Kidney (tissue), 13 donors: ENCODE measurements at regions not wholly inside any gene's neighbourhood (a gene's known extent, or its start where the extent isn't known, plus 50 kb on each side); places are given as distances from the start of the nearest gene placed in this dataset.

ENCODE experiments used
- DNase-seq, 5 donors: peaks; one replicate each; pipeline ENCODE4 v3.0.0-alpha.2; 2013 to 2020
- FAIRE-seq: peaks from 2 replicates; lab custom pipeline; 2012; peaks lifted over from hg19 to GRCh38; lab: Jason Lieb, UNC
- H3K27ac ChIP-seq, 2 donors: one replicate each; pipeline ENCODE4 v1.7.0; 2013; ENCODE audit warnings: low read depth in 2 of 2, low read length in 2 of 2, inconsistent platforms in 1 of 2
- H3K27me3 ChIP-seq: one replicate; pipeline ENCODE4 v1.7.1; 2013; ENCODE audit warnings: low read length, inconsistent platforms; ENCODE audit not compliant: control insufficient read depth, insufficient read depth
- H3K36me3 ChIP-seq, 3 donors: one replicate each; pipeline versions ENCODE4 v1.7.0 to v1.7.1; 2013; ENCODE audit warnings: low read length in 3 of 3, control low read depth in 1 of 3, inconsistent platforms in 1 of 3; ENCODE audit not compliant: insufficient read depth in 3 of 3, control insufficient read depth in 2 of 3
- H3K4me1 ChIP-seq, 3 donors: one replicate each; pipeline versions ENCODE4 v1.7.0 to v1.7.1; 2013; ENCODE audit warnings: low read length in 3 of 3, inconsistent platforms in 1 of 3, low read depth in 1 of 3; ENCODE audit not compliant: control insufficient read depth in 2 of 3, insufficient read depth in 2 of 3
- H3K4me3 ChIP-seq, 3 donors: one replicate each; pipeline versions ENCODE4 v1.7.0 to v1.8.1; 2013; ENCODE audit warnings: low read length in 3 of 3, control low read depth in 1 of 3, inconsistent platforms in 1 of 3
- H3K9ac ChIP-seq, 3 donors: one replicate each; pipeline versions ENCODE4 v1.7.0 to v1.7.1; 2013; ENCODE audit warnings: low read length in 3 of 3, control low read depth in 1 of 3, inconsistent platforms in 1 of 3
- H3K9me3 ChIP-seq, 3 donors: one replicate each; pipeline versions ENCODE4 v1.7.0 to v1.7.1; 2013; ENCODE audit warnings: low read length in 3 of 3, control low read depth in 1 of 3, inconsistent platforms in 1 of 3; ENCODE audit not compliant: control insufficient read depth in 2 of 3, insufficient read depth in 1 of 3
- CTCF ChIP-seq: IDR thresholded peaks from 3 replicates; pipeline ENCODE4 v1.5.1; 2012; ENCODE audit warnings: mild to moderate bottlenecking, moderate library complexity, borderline replicate concordance; ENCODE audit not compliant: insufficient read depth; ENCODE audit errors: extremely low read depth
- intact Hi-C: fragments of 100-400 bp; cut with DNase I; formaldehyde crosslinking; loops from one replicate; pipeline ENCODE4 v1.11.1; 2022
- donor health status: control.
- donor health status: control.
- donor health status: control.
- donor health status: control.
- donor health status: control.
- donor health status: DM: yes; HTN: yes; CAD: no.
- donor health status: Normal renal cell carcinoma (clear cell type).

GRCh38 chr15:31477851-31478701 is 151.4 kb downstream of the KLF13 start:
- no peak overlapping the region for H3K27ac ChIP-seq
- FAIRE-seq (no peak), DNase-seq (peak in 4 of 5 donors; percentile 20 to 70 (median 35))
- intact Hi-C loops = no loop called here
- no peak for TF ChIP-seq CTCF
- peaks cover 0 to 3% (median under 1%) of the 10 kb centered on the region in 3 donors for H3K4me1 ChIP-seq
- no peak overlapping the region for H3K9ac ChIP-seq
- no peaks in the 10 kb centered on the region for H3K9me3 ChIP-seq
- peaks cover 4% of the 10 kb centered on the region for H3K27me3 ChIP-seq
- H3K36me3 ChIP-seq = no peaks in the 10 kb centered on the region
- no peak overlapping the region for H3K4me3 ChIP-seq

DNA sequence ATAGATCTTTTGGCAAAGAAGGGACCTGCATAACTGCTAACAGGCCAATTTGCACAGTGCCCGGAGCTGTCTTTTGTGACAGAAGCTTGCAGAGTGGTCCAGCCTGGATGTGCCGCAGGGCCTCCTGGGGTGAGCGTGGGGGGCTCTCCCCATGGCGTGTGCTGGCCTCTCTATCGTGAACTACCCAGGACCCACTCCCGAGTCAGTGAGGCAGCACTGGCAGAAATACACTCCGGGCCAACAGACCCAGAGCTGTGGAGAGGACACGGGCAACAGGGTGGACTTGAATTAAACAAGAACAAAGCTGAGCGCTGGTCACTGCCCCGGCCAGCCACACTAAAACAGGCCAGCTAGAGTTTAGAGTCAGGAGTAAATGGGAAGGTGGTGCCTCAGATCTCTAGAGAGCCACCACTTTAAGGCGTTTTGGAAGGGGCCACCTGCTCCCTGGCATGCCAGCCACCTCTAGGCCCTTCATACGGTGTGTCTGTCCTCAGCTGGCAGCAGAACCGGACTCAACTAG is 152.1 kb downstream of the KLF13 start:
- peak in 2 of 5 donors; percentile 25 to 55 for DNase-seq
- no peak for FAIRE-seq

DNA sequence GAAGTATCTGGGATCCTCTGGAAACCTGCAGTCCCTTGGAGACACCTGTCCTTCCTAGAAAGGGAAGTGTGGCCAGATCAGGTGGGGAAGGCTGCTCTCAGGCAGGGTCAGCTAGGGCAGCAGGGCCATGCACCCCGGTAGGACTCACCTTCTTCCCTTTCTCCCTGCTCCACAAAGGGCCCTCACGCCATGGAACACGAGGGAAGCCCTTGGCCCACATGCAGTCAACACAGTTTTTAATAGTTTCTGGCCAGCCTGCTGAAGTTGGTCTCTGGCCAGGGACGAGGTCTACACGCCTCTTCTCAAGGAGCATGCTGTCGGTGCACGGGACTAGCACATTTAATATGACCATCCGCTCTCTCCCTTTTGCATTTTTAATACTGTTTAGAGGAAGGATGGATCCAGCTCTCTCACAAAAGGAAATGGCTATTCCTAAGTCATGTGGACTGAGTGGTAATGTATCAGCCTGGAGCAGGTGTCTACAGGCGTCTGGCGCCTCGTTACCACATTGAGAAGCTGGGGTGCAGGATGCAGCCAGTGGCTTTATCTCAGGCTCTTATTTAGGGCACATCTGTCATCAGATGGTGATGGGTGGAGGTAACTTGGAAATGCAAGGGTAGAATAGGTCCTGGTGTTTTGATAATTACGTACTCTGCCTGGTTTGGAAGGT is 153.9 kb downstream of the KLF13 start:
- FAIRE-seq (no peak), DNase-seq (peak in 2 of 5 donors; percentile 16 to 41)
- Histone ChIP-seq H3K36me3 (no peaks in the 10 kb centered on the region), H3K9me3 (no peaks in the 10 kb centered on the region), H3K27ac (no peak overlapping the region), H3K4me3 (no peak overlapping the region), H3K27me3 (peaks cover 4% of the 10 kb centered on the region), H3K9ac (no peak overlapping the region), H3K4me1 (no peaks in the 10 kb centered on the region)
- intact Hi-C loops = loop anchor here (10.0 kb wide), 1 partner anchor 126 kb away; no protein-coding TSS in a partner anchor
- TF ChIP-seq CTCF = no peak

More for the DNA sequence above, 152.1 kb downstream of the KLF13 start:
- Histone ChIP-seq H3K36me3 (no peaks in the 10 kb centered on the region), H3K9me3 (no peaks in the 10 kb centered on the region), H3K27me3 (peaks cover 4% of the 10 kb centered on the region), H3K9ac (no peak overlapping the region), H3K4me1 (no peaks in the 10 kb centered on the region), H3K27ac (no peak overlapping the region), H3K4me3 (no peak overlapping the region)
- intact Hi-C loops = no loop called here
- no peak for TF ChIP-seq CTCF
